GM03348 (cell line): ENCODE measurements at regions not wholly inside any gene's neighbourhood (a gene's known extent, or its start where the extent isn't known, plus 50 kb on each side); places are given as distances from the start of the nearest gene placed in this dataset.
"Not testable (repeated sequence)": the region's sequence is repeated elsewhere in the genome, so short reads cannot be mapped to it uniquely, and the experiment has no call there.

Experiments used
- DNase-seq: peaks from one replicate; pipeline ENCODE4 v3.0.0; 2012; ENCODE audit warnings: low spot score

- DNase-seq, result no peak
Observed at GRCh38 chr4:10816571-10816970, 132.0 kb upstream of the CLNK start.

DNA sequence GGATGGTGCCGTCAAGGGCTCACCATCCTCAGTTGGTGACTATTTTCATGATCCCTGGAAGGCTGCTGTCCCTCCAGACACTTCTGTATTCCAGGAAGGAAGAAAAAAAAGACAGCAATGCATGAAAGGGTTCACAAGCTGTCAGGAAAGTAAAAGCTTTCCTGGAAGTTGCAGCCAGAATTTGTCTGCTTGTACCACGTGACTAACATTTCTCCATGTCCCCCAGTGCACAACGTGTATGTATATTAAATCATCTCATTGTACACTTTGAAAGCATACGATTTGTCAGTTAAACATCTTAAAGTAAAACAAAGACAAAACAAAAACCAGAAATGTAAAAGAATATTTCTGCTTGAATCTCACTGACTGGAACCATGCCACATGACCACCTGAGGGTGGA, 127.4 kb upstream of the CLNK start:
- no peak for DNase-seq

- DNase-seq, result no peak
Observed at GRCh38 chr4:10810411-10810810, 125.8 kb upstream of the CLNK start.

DNA sequence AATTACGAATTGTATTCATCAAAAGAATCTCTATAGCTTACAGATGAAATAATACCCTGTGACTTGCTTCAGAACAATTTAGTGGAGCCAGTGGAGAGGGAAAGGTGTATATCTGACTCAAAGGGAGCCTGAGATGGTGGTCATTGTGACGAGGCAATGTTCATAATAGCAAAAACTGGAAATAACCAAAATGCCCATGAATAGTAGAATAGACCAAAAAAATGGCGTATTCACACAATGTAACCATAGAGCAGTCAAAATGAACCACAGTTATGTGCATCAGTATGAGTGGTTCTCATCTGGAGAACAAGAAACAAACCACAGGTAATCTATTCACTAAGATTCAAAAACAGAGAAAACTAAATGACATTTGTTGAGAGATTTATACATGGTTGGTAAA, 125.3 kb upstream of the CLNK start:
- DNase-seq, result no peak

DNA sequence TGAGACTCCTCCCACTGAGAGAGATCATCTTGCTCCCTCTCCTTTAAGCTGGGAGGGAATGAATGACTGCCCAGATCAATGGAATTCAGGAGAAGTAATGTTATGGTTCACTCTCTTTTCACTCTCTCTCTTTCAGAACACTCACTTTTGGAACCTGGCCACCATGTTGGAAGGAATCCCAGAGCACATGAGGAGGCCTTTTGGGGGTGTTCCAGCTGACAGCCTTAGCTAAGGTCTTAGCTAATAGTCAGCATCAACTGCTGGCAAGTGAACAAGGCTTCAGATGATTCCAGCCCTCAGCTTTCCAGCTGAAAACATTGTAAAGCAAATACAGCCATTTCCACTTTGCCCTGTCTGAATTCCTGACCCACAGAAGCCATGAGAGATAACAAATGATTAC, 124.0 kb upstream of the CLNK start:
- DNase-seq, result peak; percentile 47

DNA sequence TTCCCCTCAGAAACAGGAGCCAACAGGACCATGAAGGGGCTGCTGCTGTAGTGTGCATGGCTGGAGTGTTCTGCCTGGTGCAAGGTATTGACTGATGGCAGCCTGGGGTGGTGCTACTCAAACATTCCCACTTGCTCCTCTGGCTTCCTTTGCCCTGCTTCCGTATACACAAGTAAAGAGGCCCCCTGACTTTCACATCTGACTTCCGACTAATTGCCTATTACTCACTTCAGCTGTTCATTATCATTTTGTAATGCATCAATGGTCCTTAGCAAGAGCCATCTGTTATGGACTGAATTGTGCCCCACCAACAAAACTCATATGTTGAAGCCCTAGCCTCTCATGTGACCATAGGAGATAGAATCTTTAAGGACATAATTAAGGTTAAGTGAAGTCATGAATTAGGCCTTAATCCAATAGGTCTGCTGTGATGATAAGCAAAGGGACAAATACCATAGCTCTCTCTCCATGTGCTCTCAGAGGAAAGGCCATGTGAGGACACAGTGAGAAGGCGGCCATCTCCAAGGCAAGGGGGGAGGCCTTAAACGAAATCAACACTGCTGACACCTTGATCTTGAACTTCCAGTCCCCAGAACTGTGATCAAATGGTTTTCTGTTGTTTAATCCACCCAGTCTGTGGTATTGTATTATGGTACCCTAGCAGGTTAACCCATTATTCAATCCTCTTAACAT, 122.5 kb upstream of the CLNK start:
- no peak for DNase-seq

DNA sequence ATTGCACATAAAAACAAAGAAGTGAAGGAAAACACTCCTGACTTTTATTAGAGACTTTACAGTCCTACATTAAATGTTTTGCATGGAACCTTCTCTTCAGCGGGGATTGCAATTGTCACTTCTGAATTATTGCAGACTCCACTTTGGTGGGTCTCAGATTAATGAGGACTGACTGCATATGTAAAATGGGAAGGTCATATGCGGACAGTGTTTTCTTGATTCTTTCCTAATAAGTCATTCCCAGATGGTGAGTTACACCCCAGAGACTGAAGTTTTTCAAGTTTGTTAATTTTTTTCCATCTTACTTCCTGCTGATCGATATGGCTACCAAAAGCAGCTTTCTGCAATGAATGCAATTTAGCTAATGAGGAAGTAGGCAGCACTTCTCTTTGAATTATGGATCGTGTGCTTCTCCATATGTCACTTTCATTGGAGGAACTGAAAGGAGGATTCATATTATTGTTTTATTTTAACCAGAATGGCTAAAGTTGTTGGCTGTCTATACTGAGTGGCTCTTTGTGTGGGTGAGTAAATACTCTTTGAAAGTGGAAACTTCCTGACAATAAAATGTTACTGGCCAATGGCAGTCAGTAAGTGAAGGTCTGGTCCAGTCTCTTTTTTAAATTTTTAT, 119.3 kb upstream of the CLNK start:
- DNase-seq, result no peak

DNA sequence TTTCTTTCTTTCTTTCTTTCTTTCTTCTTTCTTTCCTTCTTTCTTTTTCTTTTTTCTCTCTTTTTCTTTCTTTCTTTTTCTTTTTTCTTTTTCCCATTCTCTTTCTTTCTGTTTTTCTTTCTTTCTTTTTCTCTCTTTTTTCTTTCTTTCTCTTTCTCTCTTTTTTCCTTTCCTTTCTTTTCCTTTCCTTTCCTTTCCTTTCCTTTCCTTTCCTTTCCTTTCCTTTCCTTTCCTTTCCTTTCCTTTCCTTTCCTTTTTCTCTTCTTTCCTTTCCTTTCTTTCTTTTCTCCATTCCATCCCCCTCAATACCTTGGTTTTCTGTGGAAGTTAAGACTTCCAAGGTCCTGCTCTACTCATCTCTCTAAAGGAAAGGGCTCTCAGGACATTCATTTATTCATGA, 102.8 kb upstream of the CLNK start:
- no peak for DNase-seq

GRCh38 chr4:10784621-10785020, 100.1 kb upstream of the CLNK start:
- DNase-seq, result no peak

DNA sequence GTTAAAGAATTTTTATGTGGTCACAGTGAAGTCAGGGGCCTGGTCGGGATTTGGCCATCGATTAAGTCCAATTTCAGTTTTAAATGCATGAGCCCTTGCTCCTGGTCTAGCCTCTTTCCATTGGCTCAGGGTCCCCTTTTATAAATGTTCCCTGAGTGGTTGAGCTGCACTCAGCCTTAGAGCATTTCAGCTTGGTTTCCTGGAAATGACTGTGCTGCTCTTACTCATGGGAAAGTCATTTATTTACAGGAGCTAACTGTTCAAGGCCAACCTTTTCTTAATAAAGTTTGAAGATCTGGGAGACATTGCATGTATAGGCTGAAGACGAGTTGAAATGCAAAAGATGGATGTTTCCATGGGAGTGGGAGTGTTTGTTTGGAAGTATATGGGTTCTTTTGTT, 98.8 kb upstream of the CLNK start:
- peak; percentile 71 for DNase-seq

DNA sequence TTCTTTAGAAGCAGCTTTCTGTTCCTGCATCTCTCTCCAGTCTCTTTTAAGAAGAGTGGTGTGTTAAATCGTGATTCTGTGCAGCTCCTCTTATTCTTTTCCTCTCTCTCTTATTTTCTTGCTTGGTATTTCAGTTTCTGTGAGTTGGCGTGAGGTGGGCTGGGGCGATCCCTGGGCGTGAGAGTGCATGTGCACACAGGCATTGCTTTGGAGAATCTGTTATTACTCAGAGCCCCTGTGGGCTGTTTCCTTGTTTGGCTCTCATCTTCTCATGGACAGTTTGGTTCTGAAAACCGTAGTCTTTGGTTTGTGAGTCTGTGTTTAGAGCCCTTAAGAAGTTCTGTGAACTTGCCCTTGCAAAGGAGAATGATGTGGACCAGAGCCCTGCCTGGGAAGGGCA, 97.2 kb upstream of the CLNK start:
- DNase-seq, result no peak

GRCh38 chr4:10780803-10781202, 96.2 kb upstream of the CLNK start:
- not testable (repeated sequence) for DNase-seq

DNA sequence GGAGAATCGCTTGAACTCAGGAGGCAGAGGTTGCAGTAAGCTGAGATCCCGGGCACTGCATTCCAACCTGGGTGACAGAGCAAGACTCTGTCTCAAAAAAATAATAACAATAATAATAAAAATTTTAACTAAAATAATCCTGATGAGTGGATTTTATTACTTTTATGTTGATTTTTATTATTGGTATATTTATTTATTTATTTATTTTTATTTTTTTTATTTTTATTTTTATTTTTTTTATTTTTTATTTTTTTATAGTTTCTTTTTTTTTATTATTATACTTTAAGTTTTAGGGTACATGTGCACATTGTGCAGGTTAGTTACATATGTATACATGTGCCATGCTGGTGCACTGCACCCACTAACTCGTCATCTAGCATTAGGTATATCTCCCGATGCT, 90.6 kb upstream of the CLNK start:
- DNase-seq, result not testable (repeated sequence)

DNA sequence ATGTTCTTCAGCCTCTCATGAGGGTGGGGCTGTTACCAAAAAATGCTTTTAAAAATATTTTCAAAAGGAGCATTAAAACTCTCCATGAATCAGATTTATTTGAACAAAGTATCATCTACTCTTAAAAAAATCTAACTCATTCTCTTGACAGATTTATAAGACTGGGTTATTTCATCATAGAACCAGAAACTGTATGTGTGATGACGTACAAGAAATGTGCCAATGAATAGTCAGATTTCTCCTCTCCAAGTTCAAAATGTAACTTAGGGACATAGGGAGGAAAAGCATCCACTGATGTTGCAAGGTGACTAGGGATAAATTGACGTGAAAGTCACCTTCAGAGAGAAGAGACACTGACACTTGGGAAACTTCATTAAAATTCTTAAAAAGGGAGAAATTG, 89.1 kb upstream of the CLNK start:
- no peak for DNase-seq

DNA sequence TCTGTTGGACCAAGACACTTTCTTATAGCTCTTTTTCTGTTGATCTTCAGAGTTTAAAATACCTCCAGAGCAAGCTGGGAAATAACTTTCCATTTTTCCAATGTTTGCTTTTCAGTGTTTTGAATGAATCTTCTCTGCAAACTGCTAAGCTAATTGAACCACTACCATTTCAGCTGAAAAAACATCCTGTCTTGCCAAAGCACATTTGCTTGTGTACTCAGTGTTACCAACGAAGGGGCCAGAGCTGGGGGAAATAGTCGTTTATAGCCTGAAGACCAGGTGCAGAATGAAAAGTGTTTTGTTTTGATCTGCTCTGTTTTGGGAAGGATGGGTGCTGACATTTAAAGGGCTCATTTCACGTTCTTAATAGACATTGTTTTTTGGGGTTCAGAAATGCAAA, 88.4 kb upstream of the CLNK start:
- DNase-seq, result no peak

DNA sequence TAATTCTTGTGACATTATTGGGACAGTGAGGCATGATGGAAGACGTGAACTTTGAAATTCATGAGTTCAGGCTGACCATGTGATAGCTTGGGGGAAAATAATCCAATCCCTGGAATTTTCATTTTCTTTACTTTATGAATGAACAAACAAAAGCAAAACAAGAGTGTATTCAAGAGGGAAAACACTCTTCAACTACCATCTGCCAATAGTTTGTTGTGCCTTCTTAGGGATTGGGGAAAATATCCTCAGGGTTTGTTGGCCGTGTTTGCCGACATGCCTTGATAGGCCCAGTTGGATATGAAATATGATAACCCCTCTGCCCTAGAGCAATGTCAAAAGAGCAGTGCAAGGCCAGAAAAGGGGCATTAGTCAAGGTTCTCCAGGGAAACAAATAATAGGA, 80.8 kb upstream of the CLNK start:
- DNase-seq, result no peak

DNA sequence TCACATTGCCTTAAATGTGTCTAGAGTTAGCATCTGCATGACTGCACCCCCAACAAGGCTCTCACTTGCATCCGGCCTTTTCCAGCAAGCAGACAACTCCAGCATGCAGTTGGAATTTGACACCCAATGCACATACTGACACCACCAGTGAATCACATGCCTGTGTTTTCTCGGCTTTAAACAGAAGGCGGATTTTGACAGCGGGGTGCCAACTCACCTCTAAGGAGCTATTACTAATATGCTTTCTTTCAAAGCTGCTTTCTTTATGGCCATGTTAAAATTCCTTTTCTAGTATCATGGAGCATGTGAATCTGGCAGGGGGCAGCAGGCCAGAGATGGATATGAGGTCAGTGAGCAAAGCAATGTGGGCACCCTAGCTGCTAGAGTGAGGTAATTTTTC, 78.0 kb upstream of the CLNK start:
- peak; percentile 68 for DNase-seq

- DNase-seq, result no peak
Observed at GRCh38 chr4:10761903-10762302, 77.3 kb upstream of the CLNK start.

- DNase-seq, result no peak
Observed at GRCh38 chr4:10760086-10760485, 75.5 kb upstream of the CLNK start.

DNA sequence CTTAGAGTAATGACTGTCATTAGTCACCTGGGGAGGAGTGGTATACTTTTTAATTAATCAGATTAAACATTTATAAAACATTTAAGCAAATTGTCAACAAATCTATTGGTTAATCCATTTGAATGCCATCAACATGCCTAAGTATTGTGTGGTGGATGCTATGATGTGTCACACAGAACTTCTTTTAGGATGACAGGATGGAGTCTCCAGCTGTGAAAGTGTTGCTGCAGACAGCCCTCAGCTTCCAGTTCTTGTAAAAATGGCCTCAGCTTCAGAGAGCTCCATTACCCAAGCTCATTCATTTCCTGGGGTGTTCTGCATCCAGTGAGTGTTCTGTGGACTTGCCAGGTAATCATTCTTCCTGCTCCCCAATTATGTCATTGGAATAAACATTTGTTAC, 74.3 kb upstream of the CLNK start:
- DNase-seq, result no peak

DNA sequence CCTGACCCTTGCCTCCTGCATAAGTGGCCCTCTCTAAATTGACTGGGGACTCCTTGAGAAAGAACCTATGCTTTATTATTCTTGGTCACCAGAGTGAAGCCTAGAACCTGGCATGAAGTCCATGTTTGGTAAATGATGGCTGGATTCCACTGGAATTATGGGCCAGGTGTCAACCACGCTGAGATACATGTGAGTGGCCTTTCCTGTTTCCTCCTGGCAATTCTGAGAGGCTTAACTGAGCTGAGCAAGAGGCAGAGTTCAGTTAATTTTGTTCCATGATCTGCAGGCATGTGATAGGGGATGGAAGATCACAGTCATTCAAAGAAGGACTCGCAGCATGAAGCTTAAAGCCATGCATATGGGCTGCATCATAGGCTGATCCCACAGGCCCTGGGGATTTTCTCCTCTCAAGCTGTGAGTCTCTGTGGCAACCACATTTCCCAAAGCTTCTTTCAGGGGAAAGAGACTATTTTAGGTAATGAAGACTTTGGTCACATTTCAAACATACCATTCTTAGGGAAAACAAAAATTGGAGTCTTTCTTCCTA, 69.4 kb upstream of the CLNK start:
- DNase-seq, result no peak

DNA sequence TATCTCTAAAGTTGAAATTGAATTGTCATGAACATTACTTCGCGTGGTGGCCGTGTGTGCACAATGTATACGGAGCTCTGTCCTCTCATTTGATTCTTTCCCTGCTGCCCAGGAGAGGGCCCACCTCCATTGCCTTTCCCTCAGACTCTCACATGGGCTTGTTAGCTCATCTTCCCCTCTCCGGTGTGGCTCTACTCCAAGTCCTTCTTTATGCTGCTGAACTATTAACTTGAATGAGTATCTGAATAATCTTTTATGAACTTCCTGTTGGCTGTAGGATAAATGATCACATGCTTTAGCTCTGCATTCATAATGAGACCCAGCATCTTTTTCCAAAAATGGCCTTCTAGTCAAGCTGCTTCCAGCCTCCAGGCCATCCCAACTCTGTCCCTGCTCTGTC, 68.8 kb upstream of the CLNK start:
- DNase-seq, result no peak

DNA sequence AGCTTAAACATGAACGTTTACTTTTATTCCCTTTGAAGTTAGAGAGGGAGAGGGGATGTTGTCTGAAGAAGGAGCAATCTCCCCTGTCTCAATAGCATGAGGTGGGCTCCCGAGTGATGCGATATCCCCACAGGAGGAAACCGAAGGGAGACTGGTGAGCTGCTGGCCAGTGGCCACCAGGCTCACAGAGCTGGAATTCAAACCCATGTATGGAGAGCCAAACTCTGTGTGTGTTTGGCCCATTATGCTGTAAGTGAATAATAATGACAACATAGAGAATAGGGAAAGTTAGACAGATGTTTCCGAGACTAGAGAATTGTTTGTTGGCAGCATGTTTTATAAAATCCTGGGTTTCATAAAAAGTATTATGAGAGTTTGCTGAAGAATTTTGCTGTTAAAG, 66.1 kb upstream of the CLNK start:
- DNase-seq, result peak; percentile 35

DNA sequence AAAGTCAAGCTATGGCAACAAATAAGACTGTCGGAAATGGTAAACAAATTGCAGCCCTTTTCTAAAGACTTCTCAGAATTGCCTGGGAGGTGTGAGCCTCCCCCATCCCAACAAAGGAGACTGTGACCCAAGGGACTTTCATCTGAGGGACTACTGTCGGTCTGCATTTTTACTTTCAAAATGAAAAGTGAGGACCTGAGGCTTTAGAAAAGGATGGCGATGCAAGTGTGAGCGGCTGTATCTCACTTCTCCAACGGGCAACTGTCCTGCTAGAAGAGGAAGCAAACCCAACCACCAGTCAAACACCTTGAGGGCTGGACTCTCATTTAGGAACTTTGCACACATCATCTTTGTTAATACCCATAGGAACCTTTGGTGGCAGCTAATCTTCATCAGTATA, 62.6 kb upstream of the CLNK start:
- DNase-seq, result no peak
